HL-60 (cell line): ENCODE measurements at regions not wholly inside any gene's neighbourhood (a gene's known extent, or its start where the extent isn't known, plus 50 kb on each side); places are given as distances from the start of the nearest gene placed in this dataset.

Experiments used
- CTCF ChIP-seq: IDR thresholded peaks from one replicate; pipeline ENCODE4 v1.5.1; 2011; ENCODE audit warnings: low read length, control low read depth, inconsistent platforms; ENCODE audit not compliant: insufficient read depth
- GABPA ChIP-seq: IDR thresholded peaks from 2 replicates; pipeline ENCODE4 v1.6.1; 2012; ENCODE audit warnings: low read depth
- POLR2AphosphoS5 ChIP-seq: IDR thresholded peaks from 2 replicates; pipeline ENCODE4 v1.6.1; 2012; ENCODE audit warnings: low read depth
- REST ChIP-seq: IDR thresholded peaks from 2 replicates; pipeline ENCODE4 v1.6.1; 2012; ENCODE audit warnings: low read depth; ENCODE audit not compliant: insufficient replicate concordance
- SPI1 ChIP-seq: IDR thresholded peaks from 2 replicates; pipeline ENCODE4 v1.6.1; 2012; ENCODE audit warnings: low read depth, mild to moderate bottlenecking, borderline replicate concordance

- TF ChIP-seq CTCF = no peak
- TF ChIP-seq POLR2AphosphoS5 = no peak
- no peak for TF ChIP-seq REST
- TF ChIP-seq GABPA = no peak
- no peak for TF ChIP-seq SPI1
Observed at GRCh38 chr10:21347043-21347784, 178.3 kb downstream of the SKIDA1 start.
